Upper lobe of left lung (tissue), 6 donors: ENCODE measurements at regions not wholly inside any gene's neighbourhood (a gene's known extent, or its start where the extent isn't known, plus 50 kb on each side); places are given as distances from the start of the nearest gene placed in this dataset.
"Not testable (repeated sequence)": the region's sequence is repeated elsewhere in the genome, so short reads cannot be mapped to it uniquely, and the experiment has no call there.

Experiments
- ATAC-seq, 2 donors: fragments of 200-7000 bp; cut with Tn5 transposase; one replicate each; pipeline ENCODE4 v1.9.1; 2022; ENCODE audit warnings: mild to moderate bottlenecking in 2 of 2, moderate library complexity in 2 of 2; ENCODE audit not compliant: low FRiP score in 2 of 2
- DNase-seq, 2 donors: peaks; one replicate each; pipeline ENCODE4 v3.0.0-alpha.2; 2019 to 2020
- H3K27ac ChIP-seq, 4 donors: fragments of 200-600 bp; sonication (generic); one replicate each; pipeline ENCODE4 v1.5.1; 2016 to 2019
- H3K27me3 ChIP-seq, 4 donors: fragments of 200-600 bp; sonication (generic); one replicate each; pipeline ENCODE4 v1.5.1; 2017 to 2019
- H3K36me3 ChIP-seq, 4 donors: fragments of 200-600 bp; sonication (generic); one replicate each; pipeline ENCODE4 v1.5.1; 2016 to 2019
- H3K4me1 ChIP-seq, 4 donors: fragments of 200-600 bp; sonication (generic); one replicate each; pipeline ENCODE4 v1.5.1; 2018 to 2019
- H3K4me3 ChIP-seq, 4 donors: fragments of 200-600 bp; sonication (generic); one replicate each; pipeline ENCODE4 v1.5.1; 2017 to 2019; ENCODE audit warnings: mild to moderate bottlenecking in 2 of 4, moderate library complexity in 1 of 4
- H3K9me3 ChIP-seq, 4 donors: fragments of 200-600 bp; sonication (generic); one replicate each; pipeline ENCODE4 v1.5.1; 2018 to 2019
- CTCF ChIP-seq, 6 experiments: fragments of 450-650 bp in 4 of 6; fragments of 200-600 bp in 2 of 6; sonication (generic) in 2 of 6; IDR thresholded peaks; one replicate each; pipeline ENCODE4 v1.5.1; 2016 to 2019; ENCODE audit warnings: antibody characterized with exemption in 6 of 6
- EP300 ChIP-seq, 4 donors: sonication (generic); formaldehyde crosslinking; IDR thresholded peaks; one replicate each; pipeline ENCODE4 v1.5.1; 2017; ENCODE audit warnings: antibody characterized with exemption in 4 of 4, control low read depth in 2 of 4
- POLR2A ChIP-seq, 4 donors: fragments of 450-650 bp; IDR thresholded peaks; one replicate each; pipeline ENCODE4 v1.5.1; 2016 to 2017; ENCODE audit warnings: antibody characterized with exemption in 4 of 4, mild to moderate bottlenecking in 2 of 4
- POLR2AphosphoS5 ChIP-seq, 2 donors: sonication (generic); formaldehyde crosslinking; IDR thresholded peaks; one replicate each; pipeline ENCODE4 v1.5.1; 2017; ENCODE audit warnings: antibody characterized with exemption in 2 of 2
- WGBS, 2 donors: methylation state at CpG; one replicate each; pipeline ENCODE4 v1.1.5; 2017 to 2018; 5-methylcytosine and 5-hydroxymethylcytosine counted together
- donor health status: DM: no; HTN: no; CAD: no; lungs with moderate emphysema.
- donor health status: DM: no; HTN: yes; CAD: no; lungs with severe emphysema.

DNA sequence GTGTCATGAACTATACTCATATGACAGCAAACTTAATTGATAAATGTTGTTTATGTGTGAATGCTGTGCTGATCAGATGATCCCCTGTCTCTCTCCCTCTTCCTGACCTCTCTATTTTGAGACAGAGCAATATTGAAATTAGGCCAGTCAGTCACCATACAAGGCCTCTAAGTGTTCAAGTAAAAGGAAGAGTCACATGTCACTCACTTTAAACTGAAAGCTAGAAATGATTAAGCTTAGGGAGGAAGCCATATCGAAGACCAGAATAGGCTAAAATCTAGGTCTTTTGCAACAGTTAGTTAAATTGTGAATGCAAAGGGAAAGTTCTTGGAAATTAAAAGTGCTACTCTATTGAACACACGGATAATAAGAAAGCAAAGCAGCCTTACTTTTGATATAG, 498.6 kb downstream of the ZPLD1 start:
- 89% methylated on average over 2 of the region's 2 CpGs for WGBS, 2 donors
- no peaks in the 10 kb centered on the region for H3K27me3 ChIP-seq
- no peaks in the 10 kb centered on the region for H3K4me1 ChIP-seq
- H3K36me3 ChIP-seq: no peaks in the 10 kb centered on the region
- H3K27ac ChIP-seq: no peak overlapping the region
- H3K9me3 ChIP-seq: no peaks in the 10 kb centered on the region
- no peak overlapping the region for H3K4me3 ChIP-seq
- ATAC-seq: no peak
- DNase-seq: no peak
- TF ChIP-seq EP300 (IDR thresholded peaks at IDR 0.05) (no peak), CTCF (IDR thresholded peaks at IDR 0.05) (no peak), POLR2A (IDR thresholded peaks at IDR 0.05) (no peak), POLR2AphosphoS5 (IDR thresholded peaks at IDR 0.05) (no peak)

DNA sequence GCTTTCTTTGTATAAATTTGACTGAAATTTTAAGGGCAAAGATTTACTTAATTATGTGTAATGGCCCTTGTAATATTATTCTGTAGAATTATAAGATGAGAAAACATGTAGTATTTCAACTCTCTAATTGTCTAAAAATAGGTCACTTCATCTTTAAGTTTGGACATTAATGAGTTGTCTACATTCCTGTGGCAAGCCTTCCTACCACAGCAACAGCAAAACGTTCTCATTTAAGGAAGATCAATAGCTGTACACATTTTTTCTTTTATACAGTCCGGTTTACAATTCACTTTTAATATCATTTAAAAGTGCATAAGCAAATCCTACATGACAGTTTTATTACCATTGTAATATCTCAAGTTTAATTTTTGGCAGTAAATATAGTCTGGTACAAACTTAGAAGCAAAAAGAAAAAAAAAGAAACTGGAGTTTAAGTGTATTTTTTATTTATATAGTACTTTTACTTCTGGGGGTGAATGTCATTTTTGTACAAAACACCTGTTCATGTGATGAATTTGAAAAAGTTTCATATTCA, 501.8 kb downstream of the ZPLD1 start:
- no peak overlapping the region for H3K27ac ChIP-seq
- TF ChIP-seq CTCF (IDR thresholded peaks at IDR 0.05): no peak
- no peak for TF ChIP-seq POLR2A (IDR thresholded peaks at IDR 0.05)
- no peak for TF ChIP-seq EP300 (IDR thresholded peaks at IDR 0.05)
- TF ChIP-seq POLR2AphosphoS5 (IDR thresholded peaks at IDR 0.05): no peak
- 36 to 38% methylated on average over 2 of the region's 2 CpGs for WGBS, 2 donors
- H3K4me1 ChIP-seq: no peaks in the 10 kb centered on the region
- no peaks in the 10 kb centered on the region for H3K27me3 ChIP-seq
- no peaks in the 10 kb centered on the region for H3K36me3 ChIP-seq
- ATAC-seq (no peak), DNase-seq (no peak)
- H3K4me3 ChIP-seq: no peak overlapping the region
- H3K9me3 ChIP-seq: no peaks in the 10 kb centered on the region

DNA sequence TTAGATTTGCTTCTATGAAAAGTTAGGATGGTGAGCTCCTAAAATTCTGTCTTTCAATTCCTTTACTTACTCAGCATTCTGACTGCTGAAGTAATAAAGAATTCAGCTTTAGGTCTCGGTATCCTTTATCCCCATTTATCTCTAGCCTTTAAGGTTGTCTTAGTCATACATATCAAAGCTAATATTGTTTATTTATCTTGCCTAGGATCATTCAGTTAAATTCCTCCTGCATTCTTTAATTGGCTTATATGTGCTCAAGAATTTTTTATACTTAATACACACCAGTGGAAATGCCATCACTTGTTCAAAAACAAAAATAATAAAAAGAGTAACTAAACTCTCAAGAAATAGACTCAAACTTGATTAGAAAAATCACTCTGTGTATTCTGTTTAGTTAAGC, 507.0 kb downstream of the ZPLD1 start:
- TF ChIP-seq CTCF (IDR thresholded peaks at IDR 0.05): no peak
- no peak for TF ChIP-seq POLR2A (IDR thresholded peaks at IDR 0.05)
- no peak for TF ChIP-seq EP300 (IDR thresholded peaks at IDR 0.05)
- no peak for TF ChIP-seq POLR2AphosphoS5 (IDR thresholded peaks at IDR 0.05)
- H3K4me1 ChIP-seq: no peaks in the 10 kb centered on the region
- no peaks in the 10 kb centered on the region for H3K9me3 ChIP-seq
- H3K36me3 ChIP-seq: no peaks in the 10 kb centered on the region
- no peak overlapping the region for H3K27ac ChIP-seq
- WGBS, 2 donors: 70 to 78% methylated on average over 1 of the region's 1 CpG
- no peaks in the 10 kb centered on the region for H3K27me3 ChIP-seq
- DNase-seq (no peak), ATAC-seq (no peak)
- no peak overlapping the region for H3K4me3 ChIP-seq

DNA sequence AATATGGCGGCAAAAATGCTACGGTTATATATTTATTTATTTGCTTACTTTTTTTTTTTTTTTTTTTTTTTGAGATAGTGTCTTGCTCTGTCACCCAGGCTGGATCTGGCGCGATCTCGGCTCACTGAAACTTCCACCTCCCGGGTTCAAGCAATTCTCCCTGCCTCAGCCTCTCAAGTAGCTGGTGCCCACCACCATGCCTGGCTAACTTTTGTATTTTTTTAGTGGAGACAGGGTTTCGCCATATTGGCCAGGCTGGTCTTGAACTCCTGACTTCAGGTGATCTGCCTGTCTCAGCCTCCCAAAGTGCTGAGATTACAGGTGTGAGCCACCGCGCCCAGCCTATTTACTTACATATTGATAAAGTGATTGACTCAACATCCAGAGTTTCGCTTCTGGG, 511.6 kb downstream of the ZPLD1 start:
- not testable (repeated sequence) for H3K36me3 ChIP-seq, H3K4me3 ChIP-seq, ATAC-seq, DNase-seq, H3K9me3 ChIP-seq, H3K27me3 ChIP-seq, H3K4me1 ChIP-seq, H3K27ac ChIP-seq
- WGBS, 2 donors: 96 to 97% methylated on average over 10 of the region's 10 CpGs

- DNase-seq (no peak), ATAC-seq (no peak)
- H3K36me3 ChIP-seq: no peaks in the 10 kb centered on the region
- TF ChIP-seq CTCF (IDR thresholded peaks at IDR 0.05) (no peak), POLR2AphosphoS5 (IDR thresholded peaks at IDR 0.05) (no peak), EP300 (IDR thresholded peaks at IDR 0.05) (no peak), POLR2A (IDR thresholded peaks at IDR 0.05) (no peak)
- H3K27ac ChIP-seq: no peak overlapping the region
- H3K4me3 ChIP-seq: no peak overlapping the region
- H3K9me3 ChIP-seq: peaks cover 0 to 3% (median 0%) of the 10 kb centered on the region in 4 donors
- no peaks in the 10 kb centered on the region for H3K4me1 ChIP-seq
- H3K27me3 ChIP-seq: no peaks in the 10 kb centered on the region
These were observed 537.5 kb downstream of the ZPLD1 start for GRCh38 chr3:102972350-102972749.
